IPS DF 19.7 (cell line): ENCODE measurements at regions not wholly inside any gene's neighbourhood (a gene's known extent, or its start where the extent isn't known, plus 50 kb on each side); places are given as distances from the start of the nearest gene placed in this dataset.

ENCODE experiments used
- DNase-seq: peaks from one replicate; pipeline ENCODE4 v3.0.0-alpha.2; 2013; ENCODE audit warnings: low read depth, low spot score

- no peak for DNase-seq
Observed at GRCh38 chr12:125418902-125419564, 353.8 kb downstream of the AACS start.

- no peak for DNase-seq
Observed at GRCh38 chr12:125424909-125425308, 359.7 kb downstream of the AACS start.

GRCh38 chr12:125431516-125431915 lies 366.3 kb downstream of the AACS start:
- no peak for DNase-seq

- no peak for DNase-seq
Observed at GRCh38 chr12:125434131-125434530, 368.9 kb downstream of the AACS start.

GRCh38 chr12:125434936-125435443 lies 369.8 kb downstream of the AACS start:
- no peak for DNase-seq

GRCh38 chr12:125435871-125436270 lies 370.6 kb downstream of the AACS start:
- DNase-seq, result no peak

- no peak for DNase-seq
Observed at GRCh38 chr12:125436686-125437085, 371.5 kb downstream of the AACS start.

- no peak for DNase-seq
Observed at GRCh38 chr12:125440399-125440798, 375.2 kb downstream of the AACS start.

- DNase-seq, result no peak
Observed at GRCh38 chr12:125443341-125443740, 378.1 kb downstream of the AACS start.

GRCh38 chr12:125451408-125451807 lies 386.2 kb downstream of the AACS start:
- no peak for DNase-seq

GRCh38 chr12:125453751-125454150 lies 388.5 kb downstream of the AACS start:
- no peak for DNase-seq

- DNase-seq, result no peak
Observed at GRCh38 chr12:125454291-125454690, 389.1 kb downstream of the AACS start.

- DNase-seq, result no peak
Observed at GRCh38 chr12:125454786-125455480, 389.7 kb downstream of the AACS start.

GRCh38 chr12:125455556-125455955 lies 390.3 kb downstream of the AACS start:
- no peak for DNase-seq

GRCh38 chr12:125458552-125459268 lies 393.5 kb downstream of the AACS start:
- no peak for DNase-seq

- no peak for DNase-seq
Observed at GRCh38 chr12:125461831-125462230, 396.6 kb downstream of the AACS start.

GRCh38 chr12:125463386-125463785 lies 398.2 kb downstream of the AACS start:
- DNase-seq, result no peak

- no peak for DNase-seq
Observed at GRCh38 chr12:125467363-125467762, 402.1 kb downstream of the AACS start.

GRCh38 chr12:125469683-125470082 lies 404.4 kb downstream of the AACS start:
- DNase-seq, result no peak

GRCh38 chr12:125470838-125471783 lies 405.9 kb downstream of the AACS start:
- no peak for DNase-seq

- no peak for DNase-seq
Observed at GRCh38 chr12:125473501-125473900, 408.3 kb downstream of the AACS start.
